B cell (primary cell): ENCODE measurements at regions not wholly inside any gene's neighbourhood (a gene's known extent, or its start where the extent isn't known, plus 50 kb on each side); places are given as distances from the start of the nearest gene placed in this dataset.

Experiments used
- ATAC-seq: fragments of 200-7000 bp; cut with Tn5 transposase; one replicate; pipeline ENCODE4 v1.10.0; 2021; ENCODE audit warnings: low read depth, mild to moderate bottlenecking, moderate number of reproducible peaks, moderate library complexity
- CTCF ChIA-PET: fragments of 350-600 bp; sonication (Branson Sonifier 250); formaldehyde crosslinking; loops from one replicate; lab custom pipeline; 2021; ENCODE audit warnings: antibody characterized with exemption, inconsistent platforms; lab: Charles Lee
- POLR2A ChIA-PET: fragments of 350-600 bp; sonication (Branson Sonifier 250); formaldehyde crosslinking; loops from one replicate; lab custom pipeline; 2021; ENCODE audit warnings: antibody characterized with exemption; lab: Charles Lee
- DNase-seq: peaks from one replicate; pipeline ENCODE4 v3.0.0; 2013
- H2AFZ ChIP-seq: 2 replicates; pipeline ENCODE4 v1.6.1; 2012; ENCODE audit warnings: mild to moderate bottlenecking, low read depth, low read length; ENCODE audit not compliant: insufficient read depth, poor library complexity, severe bottlenecking
- H3K27ac ChIP-seq, 2 donors: 1 replicate in 1 of 2; 2 replicates in 1 of 2; pipeline ENCODE4 v1.5.1; 2012 to 2013; ENCODE audit warnings: low read length in 2 of 2, mild to moderate bottlenecking in 2 of 2, moderate library complexity in 1 of 2
- H3K27me3 ChIP-seq, 4 experiments: fragments of 200-600 bp in 1 of 4; sonication (generic) in 1 of 4; replicated peaks in 1 of 4; 1 replicate in 2 of 4; 2 replicates in 2 of 4; pipeline versions ENCODE4 v1.6.1 to v1.7.0; 2013 to 2016; ENCODE audit warnings: low read length in 3 of 4, mild to moderate bottlenecking in 2 of 4, mixed read lengths in 1 of 4, moderate library complexity in 1 of 4; ENCODE audit not compliant: insufficient read depth in 4 of 4, control insufficient read depth in 3 of 4; ENCODE audit errors: control extremely low read depth in 1 of 4
- H3K36me3 ChIP-seq, 2 experiments: replicated peaks in 1 of 2; 1 replicate in 1 of 2; 2 replicates in 1 of 2; pipeline versions ENCODE4 v1.6.1 to v1.7.1; 2013; ENCODE audit warnings: low read length in 1 of 2; ENCODE audit not compliant: insufficient read depth in 2 of 2, control insufficient read depth in 1 of 2; ENCODE audit errors: control extremely low read depth in 1 of 2, extremely low read depth in 1 of 2
- H3K4me1 ChIP-seq, 2 donors: fragments of 200-600 bp in 1 of 2; sonication (generic) in 1 of 2; 1 replicate in 1 of 2; 2 replicates in 1 of 2; pipeline versions ENCODE4 v1.5.1 to v1.6.1; 2013 to 2017; ENCODE audit warnings: low read length in 2 of 2; ENCODE audit not compliant: control insufficient read depth in 2 of 2, insufficient read depth in 2 of 2
- H3K4me2 ChIP-seq: replicated peaks from 2 replicates; pipeline ENCODE3; 2012; ENCODE audit warnings: mild to moderate bottlenecking, low read depth, low read length; ENCODE audit not compliant: poor library complexity, severe bottlenecking
- H3K4me3 ChIP-seq, 5 experiments: fragments of 200-600 bp in 1 of 5; sonication (generic) in 1 of 5; 1 replicate in 3 of 5; 2 replicates in 2 of 5; pipeline versions ENCODE4 v1.5.1 to v1.7.0; 2011 to 2016; ENCODE audit warnings: low read length in 4 of 5, mild to moderate bottlenecking in 4 of 5, low read depth in 2 of 5, control low read depth in 1 of 5, moderate library complexity in 1 of 5; ENCODE audit not compliant: insufficient read depth in 1 of 5; ENCODE audit errors: control extremely low read depth in 1 of 5, extremely low read depth in 1 of 5
- H3K79me2 ChIP-seq: fragments of 200-600 bp; sonication (generic); one replicate; pipeline ENCODE4 v1.6.0; 2016; ENCODE audit warnings: low read length; ENCODE audit not compliant: control insufficient read depth, insufficient read depth
- H3K9ac ChIP-seq: fragments of 200-600 bp; sonication (generic); 2 replicates; pipeline ENCODE4 v1.6.1; 2017; ENCODE audit warnings: mild to moderate bottlenecking, low read length, moderate library complexity
- H3K9me3 ChIP-seq, 3 donors: one replicate each; pipeline versions ENCODE4 v1.6.1 to v1.7.1; 2013; ENCODE audit warnings: low read length in 2 of 3; ENCODE audit not compliant: control insufficient read depth in 2 of 3, insufficient read depth in 1 of 3; ENCODE audit errors: control extremely low read depth in 1 of 3
- H4K20me1 ChIP-seq: 2 replicates; pipeline ENCODE4 v1.6.0; 2012; ENCODE audit warnings: mild to moderate bottlenecking, low read length; ENCODE audit not compliant: insufficient read depth, control insufficient read depth, poor library complexity, severe bottlenecking
- H3K27ac Mint-ChIP-seq: one replicate; pipeline ENCODE4 v1.8.0; 2021; ENCODE audit warnings: mixed read lengths
- H3K27me3 Mint-ChIP-seq: one replicate; pipeline ENCODE4 v1.8.0; 2021; ENCODE audit warnings: mixed read lengths
- H3K4me1 Mint-ChIP-seq: one replicate; pipeline ENCODE4 v1.8.0; 2021; ENCODE audit warnings: mixed read lengths
- H3K4me3 Mint-ChIP-seq: one replicate; pipeline ENCODE4 v1.8.0; 2021; ENCODE audit warnings: mixed read lengths
- H3K9me3 Mint-ChIP-seq: one replicate; pipeline ENCODE4 v1.8.0; 2022; ENCODE audit warnings: mixed read lengths; ENCODE audit not compliant: insufficient read depth
- EZH2 ChIP-seq: IDR thresholded peaks from 2 replicates; pipeline ENCODE4 v1.6.1; 2012; ENCODE audit warnings: borderline replicate concordance, low read depth, mild to moderate bottlenecking, moderate library complexity, low read length; ENCODE audit not compliant: insufficient read depth, poor library complexity, severe bottlenecking
- WGBS: methylation state at CpG from one replicate; pipeline ENCODE4 v1.1.5; 2013; ENCODE audit warnings: missing lambda C conversion rate; ENCODE audit not compliant: insufficient coverage; 5-methylcytosine and 5-hydroxymethylcytosine counted together
- intact Hi-C: fragments of 100-400 bp; cut with micrococcal nuclease; formaldehyde crosslinking; loops from one replicate; pipeline ENCODE4 v1.10.0; 2022
- TF ChIP-seq, protein P1 (sequence below): fragments of 200-600 bp; IDR thresholded peaks from one replicate; pipeline ENCODE4 v1.8.0; 2022; ENCODE audit warnings: antibody characterized with exemption, mild to moderate bottlenecking

DNA sequence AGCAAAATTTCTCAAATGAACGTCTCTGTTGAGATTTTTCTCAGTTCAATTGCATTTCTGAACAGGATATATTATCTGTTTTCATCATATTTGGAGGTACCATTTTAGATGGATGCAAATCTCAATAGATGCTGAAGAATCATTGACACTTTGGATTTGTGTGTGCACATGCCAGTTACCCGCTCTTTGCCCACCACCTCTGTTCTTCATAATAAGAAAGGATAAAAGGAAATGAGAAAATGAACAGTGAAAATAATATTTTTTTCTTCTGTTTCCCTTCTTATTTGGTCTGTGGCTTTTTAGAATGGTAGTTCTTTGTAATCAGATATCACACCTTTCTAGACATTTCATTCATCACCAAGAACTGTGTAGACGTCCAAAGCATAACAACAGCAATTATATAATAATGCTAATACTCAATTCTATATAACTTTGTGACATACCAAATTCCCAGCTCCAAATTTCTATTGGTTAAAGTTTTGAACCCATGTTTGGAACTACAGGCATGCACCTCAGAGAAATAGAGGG, 256.7 kb upstream of the SATB1 start:
- POLR2A ChIA-PET, result no interaction called here
- H3K27ac Mint-ChIP-seq, result no peak overlapping the region
- Histone ChIP-seq H3K79me2 (no peaks in the 10 kb centered on the region), H3K36me3 (no peaks in the 10 kb centered on the region), H3K4me2 (no peak overlapping the region), H3K9me3 (peaks cover 0 to 7% (median 0%) of the 10 kb centered on the region in 3 donors), H3K9ac (no peak overlapping the region), H3K4me1 (no peaks in the 10 kb centered on the region), H4K20me1 (no peaks in the 10 kb centered on the region), H3K27me3 (no peaks in the 10 kb centered on the region), H3K4me3 (no peak overlapping the region), H2AFZ (no peak overlapping the region), H3K27ac (no peak overlapping the region)
- intact Hi-C loops, result no loop called here
- TF ChIP-seq EZH2, result no peak
- TF ChIP-seq, protein P1, sequence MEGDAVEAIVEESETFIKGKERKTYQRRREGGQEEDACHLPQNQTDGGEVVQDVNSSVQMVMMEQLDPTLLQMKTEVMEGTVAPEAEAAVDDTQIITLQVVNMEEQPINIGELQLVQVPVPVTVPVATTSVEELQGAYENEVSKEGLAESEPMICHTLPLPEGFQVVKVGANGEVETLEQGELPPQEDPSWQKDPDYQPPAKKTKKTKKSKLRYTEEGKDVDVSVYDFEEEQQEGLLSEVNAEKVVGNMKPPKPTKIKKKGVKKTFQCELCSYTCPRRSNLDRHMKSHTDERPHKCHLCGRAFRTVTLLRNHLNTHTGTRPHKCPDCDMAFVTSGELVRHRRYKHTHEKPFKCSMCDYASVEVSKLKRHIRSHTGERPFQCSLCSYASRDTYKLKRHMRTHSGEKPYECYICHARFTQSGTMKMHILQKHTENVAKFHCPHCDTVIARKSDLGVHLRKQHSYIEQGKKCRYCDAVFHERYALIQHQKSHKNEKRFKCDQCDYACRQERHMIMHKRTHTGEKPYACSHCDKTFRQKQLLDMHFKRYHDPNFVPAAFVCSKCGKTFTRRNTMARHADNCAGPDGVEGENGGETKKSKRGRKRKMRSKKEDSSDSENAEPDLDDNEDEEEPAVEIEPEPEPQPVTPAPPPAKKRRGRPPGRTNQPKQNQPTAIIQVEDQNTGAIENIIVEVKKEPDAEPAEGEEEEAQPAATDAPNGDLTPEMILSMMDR, result no peak
- H3K27me3 Mint-ChIP-seq, result no peaks in the 10 kb centered on the region
- no CpG with 5 or more reads among the region's 3 CpGs for WGBS
- no peaks in the 10 kb centered on the region for H3K9me3 Mint-ChIP-seq
- no peaks in the 10 kb centered on the region for H3K4me1 Mint-ChIP-seq
- DNase-seq (no peak), ATAC-seq (no peak)
- CTCF ChIA-PET, result no interaction called here
- no peak overlapping the region for H3K4me3 Mint-ChIP-seq

DNA sequence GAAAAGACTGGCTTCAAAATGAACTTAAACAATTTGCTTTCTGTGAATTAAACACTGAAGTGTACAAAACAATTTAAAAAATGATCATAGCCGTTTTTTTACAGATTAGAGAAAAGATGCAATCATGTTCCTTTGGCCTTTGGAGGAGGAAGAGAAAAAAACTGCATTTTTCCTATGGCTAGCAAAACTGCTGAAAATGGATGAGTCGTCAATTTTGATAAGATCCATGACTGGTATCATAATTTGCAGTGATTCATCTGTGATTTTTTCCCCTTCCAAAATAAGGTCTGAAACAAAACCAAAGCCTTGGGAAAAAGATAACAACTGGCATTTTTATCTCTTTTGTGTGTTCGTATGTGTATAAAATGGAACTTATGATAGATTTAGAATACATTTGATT, 255.6 kb upstream of the SATB1 start:
- Mint-ChIP-seq H3K9me3 (no peaks in the 10 kb centered on the region), H3K4me1 (no peaks in the 10 kb centered on the region), H3K27ac (no peak overlapping the region), H3K4me3 (no peak overlapping the region), H3K27me3 (no peaks in the 10 kb centered on the region)
- Histone ChIP-seq H3K36me3 (no peaks in the 10 kb centered on the region), H3K4me2 (no peak overlapping the region), H3K27ac (no peak overlapping the region), H2AFZ (no peak overlapping the region), H3K4me3 (no peak overlapping the region), H3K79me2 (no peaks in the 10 kb centered on the region), H3K27me3 (no peaks in the 10 kb centered on the region), H4K20me1 (no peaks in the 10 kb centered on the region), H3K9me3 (peaks cover 0 to 7% (median 0%) of the 10 kb centered on the region in 3 donors), H3K4me1 (no peaks in the 10 kb centered on the region), H3K9ac (no peak overlapping the region)
- intact Hi-C loops, result no loop called here
- no peak for DNase-seq
- CTCF ChIA-PET, result no interaction called here
- POLR2A ChIA-PET, result no interaction called here
- no peak for ATAC-seq
- TF ChIP-seq, protein P1, result no peak
- TF ChIP-seq EZH2, result no peak
- WGBS, result 100% methylated on average over 1 of the region's 3 CpGs
